ENCODE measurements at regions not wholly inside any gene's neighbourhood (a gene's known extent, or its start where the extent isn't known, plus 50 kb on each side); places are given as distances from the start of the nearest gene placed in this dataset.

- TF ChIP-seq EZH2 (IDR thresholded peaks at IDR 0.05; ENCODE audit: insufficient read depth, poor library complexity, severe bottlenecking) (no peak), EZH2phosphoT487 (IDR thresholded peaks at IDR 0.05; ENCODE audit: insufficient read depth, low read depth) (no peak)
These were observed 154.3 kb upstream of the FN1 start for GRCh38 chr2:215590010-215590745.
